Sigmoid colon (tissue), 6 donors: ENCODE measurements at regions not wholly inside any gene's neighbourhood (a gene's known extent, or its start where the extent isn't known, plus 50 kb on each side); places are given as distances from the start of the nearest gene placed in this dataset.
A peak's percentile ranks its signal among the peaks of the same experiment; 100 is the strongest.

Experiments
- DNase-seq: peaks from one replicate; pipeline ENCODE4 v3.0.0-alpha.2; 2019
- H3K27ac ChIP-seq, 4 donors: fragments of 200-600 bp; sonication (generic); one replicate each; pipeline ENCODE4 v1.5.1; 2016 to 2019; ENCODE audit warnings: mild to moderate bottlenecking in 1 of 4
- H3K27me3 ChIP-seq, 3 donors: fragments of 200-600 bp; sonication (generic); one replicate each; pipeline ENCODE4 v1.5.1; 2019; ENCODE audit warnings: mild to moderate bottlenecking in 1 of 3
- H3K36me3 ChIP-seq, 4 donors: fragments of 200-600 bp; sonication (generic); one replicate each; pipeline ENCODE4 v1.5.1; 2016 to 2019
- H3K4me1 ChIP-seq, 4 donors: fragments of 200-600 bp; sonication (generic); one replicate each; pipeline ENCODE4 v1.5.1; 2017 to 2019
- H3K4me3 ChIP-seq, 4 donors: fragments of 200-600 bp; sonication (generic); one replicate each; pipeline ENCODE4 v1.5.1; 2017 to 2019; ENCODE audit warnings: mild to moderate bottlenecking in 2 of 4, moderate library complexity in 1 of 4
- H3K9me3 ChIP-seq, 4 donors: fragments of 200-600 bp in 3 of 4; sonication (generic) in 3 of 4; one replicate each; pipeline versions ENCODE4 v1.5.1 to v1.6.1; 2013 to 2019
- CTCF ChIP-seq, 4 experiments: fragments of 450-650 bp in 3 of 4; fragments of 200-600 bp in 1 of 4; IDR thresholded peaks; one replicate each; pipeline ENCODE4 v1.5.1; 2016 to 2019; ENCODE audit warnings: antibody characterized with exemption in 4 of 4, mild to moderate bottlenecking in 3 of 4, moderate library complexity in 2 of 4
- EP300 ChIP-seq, 4 donors: sonication (generic); formaldehyde crosslinking; IDR thresholded peaks; one replicate each; pipeline ENCODE4 v1.6.1; 2017; ENCODE audit warnings: antibody characterized with exemption in 4 of 4
- POLR2A ChIP-seq, 2 donors: fragments of 450-650 bp; IDR thresholded peaks; one replicate each; pipeline ENCODE4 v1.6.1; 2016; ENCODE audit warnings: antibody characterized with exemption in 2 of 2, mild to moderate bottlenecking in 2 of 2, moderate library complexity in 2 of 2
- POLR2AphosphoS5 ChIP-seq, 4 donors: sonication (generic); formaldehyde crosslinking; IDR thresholded peaks; one replicate each; pipeline ENCODE4 v1.6.1; 2017; ENCODE audit warnings: antibody characterized with exemption in 4 of 4
- WGBS, 2 donors: extraction: QIAGEN DNeasy Blood & Tissue Kit; methylation state at CpG; one replicate each; pipeline ENCODE4 v1.1.7; 2013; 5-methylcytosine and 5-hydroxymethylcytosine counted together
- intact Hi-C: fragments of 100-400 bp; cut with DNase I; formaldehyde crosslinking; loops from one replicate; pipeline ENCODE4 v1.15.1; 2023
- donor health status: healthy with polysubstance abuse.
- donor health status: healthy.

- Histone ChIP-seq H3K4me1 (no peaks in the 10 kb centered on the region), H3K9me3 (peaks cover 0 to 6% (median 2%) of the 10 kb centered on the region in 4 donors), H3K36me3 (no peaks in the 10 kb centered on the region), H3K4me3 (no peak overlapping the region), H3K27me3 (no peaks in the 10 kb centered on the region), H3K27ac (no peak overlapping the region)
- 76 to 90% methylated on average over 4 of the region's 4 CpGs for WGBS, 2 donors
- peak; percentile 30 for DNase-seq
- TF ChIP-seq POLR2A (IDR thresholded peaks at IDR 0.05) (no peak), POLR2AphosphoS5 (IDR thresholded peaks at IDR 0.05) (no peak), EP300 (IDR thresholded peaks at IDR 0.05) (no peak), CTCF (IDR thresholded peaks at IDR 0.05) (no peak)
- intact Hi-C loops, result no loop called here
Measured at GRCh38 chr14:101105045-101105444, 201.5 kb upstream of the RTL1 start.

- no peak overlapping the region for H3K4me3 ChIP-seq
- H3K4me1 ChIP-seq, result no peaks in the 10 kb centered on the region
- TF ChIP-seq POLR2AphosphoS5 (IDR thresholded peaks at IDR 0.05), result no peak
- no peak for TF ChIP-seq EP300 (IDR thresholded peaks at IDR 0.05)
- no peak for TF ChIP-seq CTCF (IDR thresholded peaks at IDR 0.05)
- TF ChIP-seq POLR2A (IDR thresholded peaks at IDR 0.05), result no peak
- H3K9me3 ChIP-seq, result no peaks in the 10 kb centered on the region
- 85 to 91% methylated on average over 16 of the region's 16 CpGs for WGBS, 2 donors
- H3K36me3 ChIP-seq, result no peaks in the 10 kb centered on the region
- peak; percentile 62 for DNase-seq
- H3K27ac ChIP-seq, result no peak overlapping the region
- intact Hi-C loops, result no loop called here
- H3K27me3 ChIP-seq, result no peaks in the 10 kb centered on the region
Measured at GRCh38 chr14:101108579-101109346, 205.2 kb upstream of the RTL1 start.

GRCh38 chr14:101109347-101109638, 205.8 kb upstream of the RTL1 start:
- WGBS, 2 donors, result 85 to 91% methylated on average over 8 of the region's 8 CpGs
- intact Hi-C loops, result no loop called here

GRCh38 chr14:101109981-101110728, 206.6 kb upstream of the RTL1 start:
- Histone ChIP-seq H3K27me3 (no peaks in the 10 kb centered on the region), H3K4me1 (no peaks in the 10 kb centered on the region), H3K4me3 (no peak overlapping the region), H3K9me3 (no peaks in the 10 kb centered on the region), H3K27ac (no peak overlapping the region), H3K36me3 (no peaks in the 10 kb centered on the region)
- WGBS, 2 donors, result 68 to 81% methylated on average over 15 of the region's 15 CpGs
- peak; percentile 43 for DNase-seq
- intact Hi-C loops, result no loop called here
- TF ChIP-seq POLR2A (IDR thresholded peaks at IDR 0.05), result no peak
- TF ChIP-seq CTCF (IDR thresholded peaks at IDR 0.05), result no peak
- no peak for TF ChIP-seq POLR2AphosphoS5 (IDR thresholded peaks at IDR 0.05)
- TF ChIP-seq EP300 (IDR thresholded peaks at IDR 0.05), result no peak

More at GRCh38 chr14:101109347-101109638, 205.8 kb upstream of the RTL1 start:
- H3K4me3 ChIP-seq, result no peak overlapping the region
- H3K9me3 ChIP-seq, result no peaks in the 10 kb centered on the region
- H3K27ac ChIP-seq, result no peak overlapping the region
- DNase-seq, result peak; percentile 42
- no peak for TF ChIP-seq POLR2A (IDR thresholded peaks at IDR 0.05)
- no peak for TF ChIP-seq EP300 (IDR thresholded peaks at IDR 0.05)
- no peak for TF ChIP-seq CTCF (IDR thresholded peaks at IDR 0.05)
- TF ChIP-seq POLR2AphosphoS5 (IDR thresholded peaks at IDR 0.05), result no peak
- H3K4me1 ChIP-seq, result no peaks in the 10 kb centered on the region
- no peaks in the 10 kb centered on the region for H3K36me3 ChIP-seq
- no peaks in the 10 kb centered on the region for H3K27me3 ChIP-seq
